Glutamatergic neuron (in vitro differentiated cells): ENCODE measurements at regions not wholly inside any gene's neighbourhood (a gene's known extent, or its start where the extent isn't known, plus 50 kb on each side); places are given as distances from the start of the nearest gene placed in this dataset.

Experiments used
- DNase-seq: peaks from one replicate; pipeline ENCODE4 v3.0.0; 2022
- H3K27ac Mint-ChIP-seq: one replicate; pipeline ENCODE4 v1.8.0; 2020; ENCODE audit warnings: mild to moderate bottlenecking, mixed read lengths, inconsistent platforms; ENCODE audit not compliant: unreplicated experiment
- H3K27me3 Mint-ChIP-seq: one replicate; pipeline ENCODE4 v1.8.0; 2020; ENCODE audit warnings: mild to moderate bottlenecking, moderate library complexity, mixed read lengths, inconsistent platforms; ENCODE audit not compliant: unreplicated experiment
- H3K36me3 Mint-ChIP-seq: one replicate; pipeline ENCODE4 v1.8.0; 2020; ENCODE audit warnings: mild to moderate bottlenecking, mixed read lengths, inconsistent platforms; ENCODE audit not compliant: unreplicated experiment
- H3K4me1 Mint-ChIP-seq: one replicate; pipeline ENCODE4 v1.8.0; 2020; ENCODE audit warnings: mild to moderate bottlenecking, low read depth, mixed read lengths, inconsistent platforms; ENCODE audit not compliant: unreplicated experiment
- H3K4me3 Mint-ChIP-seq: one replicate; pipeline ENCODE4 v1.8.0; 2020; ENCODE audit warnings: mild to moderate bottlenecking, mixed read lengths, inconsistent platforms; ENCODE audit not compliant: unreplicated experiment
- H3K9me3 Mint-ChIP-seq: one replicate; pipeline ENCODE4 v1.8.0; 2020; ENCODE audit warnings: mild to moderate bottlenecking, moderate library complexity, mixed read lengths, inconsistent platforms; ENCODE audit not compliant: unreplicated experiment
- TF ChIP-seq, protein P1 (sequence below): fragments of 200-600 bp; sonication (generic); IDR thresholded peaks from one replicate; pipeline ENCODE4 v1.5.0; 2021; ENCODE audit not compliant: partially characterized antibody, unreplicated experiment

DNA sequence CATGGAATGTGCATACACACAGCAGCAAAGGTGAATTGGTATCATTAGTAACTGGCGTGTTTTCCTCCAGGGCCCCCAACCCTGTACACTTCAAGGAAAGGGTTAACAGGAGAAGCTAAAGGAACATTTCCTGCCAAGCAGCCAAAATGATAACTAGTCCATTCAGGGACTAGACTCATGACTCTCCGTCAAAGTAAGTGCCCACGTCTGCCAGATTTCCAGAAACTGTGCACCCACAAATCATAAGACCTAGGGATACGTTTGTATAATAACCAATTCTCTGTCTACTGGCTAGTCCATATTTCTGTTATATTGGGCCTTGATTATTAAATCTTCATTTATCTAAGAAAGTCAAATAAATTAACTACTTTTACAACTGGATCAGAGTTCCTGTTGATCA is 76.0 kb upstream of the NHSL1 start:
- DNase-seq: no peak
- H3K36me3 Mint-ChIP-seq: no peaks in the 10 kb centered on the region
- peak overlapping the region; percentile 83 for H3K27ac Mint-ChIP-seq
- H3K9me3 Mint-ChIP-seq: peaks cover 14% of the 10 kb centered on the region
- H3K4me1 Mint-ChIP-seq: peaks cover 54% of the 10 kb centered on the region
- TF ChIP-seq, protein P1, sequence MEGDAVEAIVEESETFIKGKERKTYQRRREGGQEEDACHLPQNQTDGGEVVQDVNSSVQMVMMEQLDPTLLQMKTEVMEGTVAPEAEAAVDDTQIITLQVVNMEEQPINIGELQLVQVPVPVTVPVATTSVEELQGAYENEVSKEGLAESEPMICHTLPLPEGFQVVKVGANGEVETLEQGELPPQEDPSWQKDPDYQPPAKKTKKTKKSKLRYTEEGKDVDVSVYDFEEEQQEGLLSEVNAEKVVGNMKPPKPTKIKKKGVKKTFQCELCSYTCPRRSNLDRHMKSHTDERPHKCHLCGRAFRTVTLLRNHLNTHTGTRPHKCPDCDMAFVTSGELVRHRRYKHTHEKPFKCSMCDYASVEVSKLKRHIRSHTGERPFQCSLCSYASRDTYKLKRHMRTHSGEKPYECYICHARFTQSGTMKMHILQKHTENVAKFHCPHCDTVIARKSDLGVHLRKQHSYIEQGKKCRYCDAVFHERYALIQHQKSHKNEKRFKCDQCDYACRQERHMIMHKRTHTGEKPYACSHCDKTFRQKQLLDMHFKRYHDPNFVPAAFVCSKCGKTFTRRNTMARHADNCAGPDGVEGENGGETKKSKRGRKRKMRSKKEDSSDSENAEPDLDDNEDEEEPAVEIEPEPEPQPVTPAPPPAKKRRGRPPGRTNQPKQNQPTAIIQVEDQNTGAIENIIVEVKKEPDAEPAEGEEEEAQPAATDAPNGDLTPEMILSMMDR: no peak
- H3K27me3 Mint-ChIP-seq: peaks cover 12% of the 10 kb centered on the region
- H3K4me3 Mint-ChIP-seq: peak overlapping the region; percentile 25

DNA sequence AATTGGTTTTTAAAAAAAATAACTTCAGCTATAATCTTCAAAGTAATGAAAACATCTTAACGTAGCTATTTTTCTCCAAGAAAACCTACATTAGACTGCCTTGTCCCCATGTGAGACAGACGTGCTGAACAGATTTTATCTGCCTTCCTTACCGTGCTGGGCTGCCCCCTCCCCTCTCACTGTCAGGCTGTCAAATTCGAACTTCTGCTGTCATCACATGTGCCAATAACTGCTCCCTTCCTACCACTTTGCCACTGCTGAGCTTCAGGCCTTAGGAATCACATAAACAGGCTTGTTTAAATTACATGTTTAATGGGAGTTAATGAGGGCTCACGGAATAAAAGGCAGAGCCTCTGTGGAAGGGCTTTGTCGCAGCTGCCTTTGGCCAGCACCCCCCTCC is 77.0 kb upstream of the NHSL1 start:
- Mint-ChIP-seq H3K4me3 (peak overlapping the region; percentile 68), H3K36me3 (no peaks in the 10 kb centered on the region), H3K4me1 (peaks cover 59% of the 10 kb centered on the region), H3K27ac (peak overlapping the region; percentile 96), H3K9me3 (peaks cover 14% of the 10 kb centered on the region), H3K27me3 (peaks cover 12% of the 10 kb centered on the region)
- TF ChIP-seq, protein P1: no peak
- peak; percentile 41 for DNase-seq

DNA sequence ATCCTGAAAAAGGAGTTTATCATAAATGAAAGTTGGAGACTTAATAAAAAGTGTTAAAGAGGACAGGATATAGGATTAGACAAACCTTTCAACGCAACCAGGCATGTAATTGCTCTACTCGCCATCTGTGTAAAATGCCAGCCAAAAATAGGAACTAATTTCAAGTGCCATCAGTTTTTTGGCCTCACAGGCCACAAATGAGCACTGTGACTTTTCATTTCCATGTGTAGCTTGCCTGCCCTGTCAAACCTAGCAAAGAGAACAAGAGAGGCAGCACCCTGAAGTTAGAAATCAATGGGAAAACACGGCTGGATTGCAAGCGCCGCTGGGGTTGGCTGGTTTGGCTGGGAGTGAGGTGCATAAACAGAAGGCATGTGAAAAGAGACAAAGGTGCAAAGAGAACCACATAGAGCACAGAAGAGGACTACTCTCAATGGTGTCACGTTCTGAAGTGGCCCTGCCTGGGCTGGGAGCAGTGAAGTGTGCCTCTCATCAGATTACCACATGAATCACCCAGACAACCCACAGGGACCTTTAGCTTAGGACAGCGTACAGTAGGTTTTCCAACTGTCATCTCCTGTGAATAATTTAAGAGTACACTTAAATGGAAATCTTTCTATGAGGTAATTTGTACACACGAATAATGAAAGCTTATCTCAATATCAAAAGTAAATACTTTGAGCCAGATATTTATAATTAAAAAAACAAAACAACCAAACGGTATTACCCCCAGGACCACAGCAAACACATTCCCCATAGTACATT is 78.0 kb upstream of the NHSL1 start:
- Mint-ChIP-seq H3K27me3 (peaks cover 12% of the 10 kb centered on the region), H3K9me3 (peaks cover 14% of the 10 kb centered on the region), H3K27ac (peak overlapping the region; percentile 96), H3K4me3 (peak overlapping the region; percentile 85), H3K36me3 (no peaks in the 10 kb centered on the region), H3K4me1 (peaks cover 59% of the 10 kb centered on the region)
- peak; percentile 35 for DNase-seq
- TF ChIP-seq, protein P1: no peak

DNA sequence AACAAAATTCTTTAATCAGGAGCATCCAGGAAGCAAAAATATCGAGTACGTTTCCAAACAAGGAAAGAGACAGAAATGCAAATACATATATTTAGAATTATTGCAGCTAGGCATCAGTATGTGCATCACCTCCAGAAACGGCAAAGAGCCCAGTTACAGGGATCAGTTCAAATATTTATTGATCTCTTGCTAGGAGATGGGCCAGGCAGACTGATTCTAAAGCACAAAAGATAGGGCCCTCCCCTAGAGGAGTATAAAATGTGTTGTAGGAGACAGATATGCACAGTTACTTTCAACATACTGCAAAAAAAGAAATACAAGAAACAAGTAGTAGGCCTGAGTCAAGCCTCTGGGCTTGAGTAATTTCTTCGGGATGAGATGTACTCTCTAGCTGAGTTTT is 80.7 kb upstream of the NHSL1 start:
- no peaks in the 10 kb centered on the region for H3K36me3 Mint-ChIP-seq
- peaks cover 17% of the 10 kb centered on the region for H3K9me3 Mint-ChIP-seq
- H3K27ac Mint-ChIP-seq: no peak overlapping the region
- no peak for DNase-seq
- no peak overlapping the region for H3K4me3 Mint-ChIP-seq
- TF ChIP-seq, protein P1: no peak
- H3K4me1 Mint-ChIP-seq: peaks cover 49% of the 10 kb centered on the region
- H3K27me3 Mint-ChIP-seq: peaks cover 12% of the 10 kb centered on the region

DNA sequence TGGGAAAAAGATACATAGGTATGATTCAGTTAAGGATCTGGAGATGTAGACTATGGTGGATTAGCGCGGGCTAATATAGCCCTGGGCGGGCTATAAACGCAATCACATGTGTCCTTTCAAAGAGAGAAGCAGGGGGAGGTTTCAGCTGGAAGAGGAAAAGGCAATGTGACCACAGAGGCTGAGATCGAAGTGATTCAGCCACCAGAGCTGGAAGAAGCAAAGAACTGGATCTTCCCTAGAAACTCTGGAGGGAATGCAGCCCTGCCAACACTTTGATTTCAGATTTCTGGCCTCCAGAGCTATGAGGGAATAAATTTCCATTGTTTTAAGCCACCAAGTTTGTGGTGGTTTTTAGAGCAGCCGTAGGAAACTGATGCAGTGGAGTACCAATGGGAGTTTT is 81.5 kb upstream of the NHSL1 start:
- TF ChIP-seq, protein P1: no peak
- Mint-ChIP-seq H3K4me1 (peaks cover 45% of the 10 kb centered on the region), H3K36me3 (no peaks in the 10 kb centered on the region), H3K27ac (peak overlapping the region; percentile 36), H3K4me3 (no peak overlapping the region), H3K9me3 (peaks cover 17% of the 10 kb centered on the region), H3K27me3 (peaks cover 12% of the 10 kb centered on the region)
- DNase-seq: no peak
